ENCODE measurements at regions not wholly inside any gene's neighbourhood (a gene's known extent, or its start where the extent isn't known, plus 50 kb on each side); places are given as distances from the start of the nearest gene placed in this dataset.
A peak's percentile ranks its signal among the peaks of the same experiment; 100 is the strongest.

DNA sequence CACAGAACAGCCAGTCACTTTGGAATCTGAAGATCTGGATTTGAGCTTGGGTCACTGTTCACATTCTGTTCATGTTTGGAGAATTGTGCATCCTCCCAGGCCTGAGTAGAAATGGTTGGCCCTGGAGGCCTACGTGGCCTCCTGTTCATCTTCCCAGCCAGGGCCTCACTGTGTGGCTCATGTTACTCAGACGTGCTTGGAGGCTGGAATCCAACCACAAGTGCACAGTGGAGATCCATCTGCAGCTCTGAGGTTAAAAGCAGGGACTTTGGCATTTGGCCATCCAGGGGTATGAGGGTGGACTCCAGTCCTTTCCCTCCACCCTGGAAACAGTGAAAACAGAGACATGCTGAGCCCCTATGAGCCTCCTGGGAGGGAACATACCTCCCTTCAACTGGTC, 709.0 kb upstream of the IGFBP3 start (continued):
- TF ChIP-seq MEF2B (IDR thresholded peaks at IDR 0.05; ENCODE audit: partially characterized antibody, poor library complexity, severe bottlenecking), result no peak
- TF ChIP-seq IKZF2 (IDR thresholded peaks at IDR 0.05), result no peak
- TF ChIP-seq, protein P1, sequence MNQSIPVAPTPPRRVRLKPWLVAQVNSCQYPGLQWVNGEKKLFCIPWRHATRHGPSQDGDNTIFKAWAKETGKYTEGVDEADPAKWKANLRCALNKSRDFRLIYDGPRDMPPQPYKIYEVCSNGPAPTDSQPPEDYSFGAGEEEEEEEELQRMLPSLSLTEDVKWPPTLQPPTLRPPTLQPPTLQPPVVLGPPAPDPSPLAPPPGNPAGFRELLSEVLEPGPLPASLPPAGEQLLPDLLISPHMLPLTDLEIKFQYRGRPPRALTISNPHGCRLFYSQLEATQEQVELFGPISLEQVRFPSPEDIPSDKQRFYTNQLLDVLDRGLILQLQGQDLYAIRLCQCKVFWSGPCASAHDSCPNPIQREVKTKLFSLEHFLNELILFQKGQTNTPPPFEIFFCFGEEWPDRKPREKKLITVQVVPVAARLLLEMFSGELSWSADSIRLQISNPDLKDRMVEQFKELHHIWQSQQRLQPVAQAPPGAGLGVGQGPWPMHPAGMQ (IDR thresholded peaks at IDR 0.05; ENCODE audit: borderline replicate concordance), result no peak
- TF ChIP-seq, protein P2, sequence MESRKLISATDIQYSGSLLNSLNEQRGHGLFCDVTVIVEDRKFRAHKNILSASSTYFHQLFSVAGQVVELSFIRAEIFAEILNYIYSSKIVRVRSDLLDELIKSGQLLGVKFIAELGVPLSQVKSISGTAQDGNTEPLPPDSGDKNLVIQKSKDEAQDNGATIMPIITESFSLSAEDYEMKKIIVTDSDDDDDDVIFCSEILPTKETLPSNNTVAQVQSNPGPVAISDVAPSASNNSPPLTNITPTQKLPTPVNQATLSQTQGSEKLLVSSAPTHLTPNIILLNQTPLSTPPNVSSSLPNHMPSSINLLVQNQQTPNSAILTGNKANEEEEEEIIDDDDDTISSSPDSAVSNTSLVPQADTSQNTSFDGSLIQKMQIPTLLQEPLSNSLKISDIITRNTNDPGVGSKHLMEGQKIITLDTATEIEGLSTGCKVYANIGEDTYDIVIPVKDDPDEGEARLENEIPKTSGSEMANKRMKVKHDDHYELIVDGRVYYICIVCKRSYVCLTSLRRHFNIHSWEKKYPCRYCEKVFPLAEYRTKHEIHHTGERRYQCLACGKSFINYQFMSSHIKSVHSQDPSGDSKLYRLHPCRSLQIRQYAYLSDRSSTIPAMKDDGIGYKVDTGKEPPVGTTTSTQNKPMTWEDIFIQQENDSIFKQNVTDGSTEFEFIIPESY (IDR thresholded peaks at IDR 0.05), result no peak
- TF ChIP-seq ZNF24 (IDR thresholded peaks at IDR 0.05), result no peak
- no peak for TF ChIP-seq NR2C2 (IDR thresholded peaks at IDR 0.05; ENCODE audit: borderline replicate concordance, control insufficient read depth, insufficient read length, low read depth)

DNA sequence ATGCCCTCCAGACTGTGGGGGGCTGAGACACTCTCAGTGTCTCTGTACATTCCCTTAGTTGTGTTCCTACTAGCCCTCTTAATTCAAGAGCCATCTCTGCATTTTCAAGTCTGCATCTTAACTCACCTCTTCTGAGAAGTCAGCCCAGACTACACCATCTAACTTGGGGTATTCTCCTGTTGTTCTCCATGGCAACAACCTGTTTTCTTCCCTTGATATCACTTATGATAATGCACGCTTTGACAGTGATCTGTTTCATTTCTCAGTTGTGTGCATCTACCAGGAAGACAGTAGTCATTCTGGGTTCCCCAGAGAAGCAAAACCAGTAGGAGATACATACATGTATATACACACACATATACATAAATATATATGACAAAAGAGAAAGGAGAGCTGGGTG, 707.3 kb upstream of the IGFBP3 start:
- no peaks in the 10 kb centered on the region for H3K27me3 ChIP-seq (replicated peaks in 1 of 2; ENCODE audit: control insufficient read depth in 2 of 2, insufficient read depth in 2 of 2, low read length in 1 of 2)
- H3K79me2 ChIP-seq (ENCODE audit: control insufficient read depth, insufficient read depth, low read length), result no peaks in the 10 kb centered on the region
- intact Hi-C loops (cut with micrococcal nuclease; ENCODE audit: unreplicated experiment), result no loop called here
- POLR2A ChIA-PET, result interaction anchor here (0.6 to 1.5 kb wide), 2 partner anchors 18 to 22 kb away, joined by 3 to 4 read pairs; no protein-coding TSS in a partner anchor
- CTCF ChIA-PET, result interaction anchor here (1.2 kb wide), 1 partner anchor 15 kb away, joined by 4 read pairs; no protein-coding TSS in a partner anchor
- DNase-seq (ENCODE audit: low read depth, low spot score) (no peak), ATAC-seq (peak; percentile 60), FAIRE-seq (no peak)
- in situ Hi-C loops (cut with MboI), result no loop called here
- RAD21 ChIA-PET (ENCODE audit: unreplicated experiment), result interaction anchor here (0.9 to 1.2 kb wide), 2 partner anchors 15 to 57 kb away, joined by 3 read pairs; no protein-coding TSS in a partner anchor
- H3K9me3 ChIP-seq (replicated peaks; ENCODE audit: control insufficient read depth, insufficient read depth, low read length), result no peaks in the 10 kb centered on the region; the same call in 2 of the 3 replicates
- H3K27ac ChIP-seq (ENCODE audit: control insufficient read depth, insufficient read depth), result no peak overlapping the region
- 5% methylated on average over 1 of the region's 1 CpG for WGBS (ENCODE audit: insufficient coverage, insufficient replicate concordance, low lambda C conversion rate, missing lambda C conversion rate)
- no peak overlapping the region for H3K4me3 ChIP-seq
- no TSS peak for BruUV-seq (replicated peaks)
- no peak overlapping the region for H2AFZ ChIP-seq (ENCODE audit: control insufficient read depth, low read depth, low read length)
- H3K4me2 ChIP-seq (ENCODE audit: control insufficient read depth, insufficient read depth), result no peak overlapping the region
- SMC1A ChIA-PET (ENCODE audit: uncharacterized antibody, unreplicated experiment), result interaction anchor here (1.0 to 2.7 kb wide), 8 partner anchors 9 to 82 kb away, joined by 3 to 13 read pairs (median 4); no protein-coding TSS in a partner anchor
- H3K4me1 ChIP-seq (ENCODE audit: control insufficient read depth, insufficient read depth, low read length), result no peaks in the 10 kb centered on the region
- TF ChIP-seq, protein P2 (IDR thresholded peaks at IDR 0.05), result no peak
- TF ChIP-seq FOXK2 (IDR thresholded peaks at IDR 0.05) (no peak), RAD21 (IDR thresholded peaks at IDR 0.05; ENCODE audit: insufficient read depth, low read depth, low read length) (no peak), MYB (IDR thresholded peaks at IDR 0.05; ENCODE audit: borderline replicate concordance, low read depth, low read length) (no peak), HDGF (IDR thresholded peaks at IDR 0.05) (no peak), CBFB (IDR thresholded peaks at IDR 0.05; ENCODE audit: low read depth) (no peak), EZH2 (IDR thresholded peaks at IDR 0.05; ENCODE audit: borderline replicate concordance, control insufficient read depth, low read depth, low read length) (no peak), SRF (IDR thresholded peaks at IDR 0.05; ENCODE audit: low read depth in 2 of 2, low read length in 2 of 2) (no peak), DPF2 (IDR thresholded peaks at IDR 0.05) (no peak), SUZ12 (IDR thresholded peaks at IDR 0.05; ENCODE audit: unreplicated experiment) (no peak)
- TF ChIP-seq, protein P3, sequence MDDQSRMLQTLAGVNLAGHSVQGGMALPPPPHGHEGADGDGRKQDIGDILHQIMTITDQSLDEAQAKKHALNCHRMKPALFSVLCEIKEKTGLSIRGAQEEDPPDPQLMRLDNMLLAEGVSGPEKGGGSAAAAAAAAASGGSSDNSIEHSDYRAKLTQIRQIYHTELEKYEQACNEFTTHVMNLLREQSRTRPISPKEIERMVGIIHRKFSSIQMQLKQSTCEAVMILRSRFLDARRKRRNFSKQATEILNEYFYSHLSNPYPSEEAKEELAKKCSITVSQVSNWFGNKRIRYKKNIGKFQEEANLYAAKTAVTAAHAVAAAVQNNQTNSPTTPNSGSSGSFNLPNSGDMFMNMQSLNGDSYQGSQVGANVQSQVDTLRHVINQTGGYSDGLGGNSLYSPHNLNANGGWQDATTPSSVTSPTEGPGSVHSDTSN (IDR thresholded peaks at IDR 0.05; ENCODE audit: insufficient replicate concordance, low read depth, low read length), result no peak
- no peaks in the 10 kb centered on the region for H3K36me3 ChIP-seq (ENCODE audit: control insufficient read depth in 2 of 2, insufficient read depth in 2 of 2, low read length in 1 of 2)
- no peaks in the 10 kb centered on the region for H4K20me1 ChIP-seq (ENCODE audit: control insufficient read depth, insufficient read depth)
- no peak overlapping the region for H3K9ac ChIP-seq (ENCODE audit: control insufficient read depth, insufficient read depth, low read length)
